ENCODE measurements at regions not wholly inside any gene's neighbourhood (a gene's known extent, or its start where the extent isn't known, plus 50 kb on each side); places are given as distances from the start of the nearest gene placed in this dataset.

GRCh38 chr1:94716965-94717364 lies 103.2 kb upstream of the SLC44A3 start:
- peak; percentile 71 for DNase-seq (ENCODE audit: low read depth)

GRCh38 chr1:94715321-94715720 lies 104.8 kb upstream of the SLC44A3 start:
- no peak overlapping the region for H3K4me3 ChIP-seq (ENCODE audit: low read depth, low read length)
- no peak for DNase-seq (ENCODE audit: low read depth)
- no peak for TF ChIP-seq MAX (IDR thresholded peaks at IDR 0.05; ENCODE audit: low read depth, low read length)
- TF ChIP-seq MYC (IDR thresholded peaks at IDR 0.05; ENCODE audit: low read depth, low read length), result no peak
- TF ChIP-seq POLR2A (IDR thresholded peaks at IDR 0.05; ENCODE audit: extremely low read depth, insufficient read length), result no peak
- no peak for TF ChIP-seq CTCF (IDR thresholded peaks at IDR 0.05; ENCODE audit: low read depth, low read length)

More at GRCh38 chr1:94716965-94717364, 103.2 kb upstream of the SLC44A3 start:
- no peak for TF ChIP-seq POLR2A (IDR thresholded peaks at IDR 0.05; ENCODE audit: extremely low read depth, insufficient read length)
- no peak for TF ChIP-seq CTCF (IDR thresholded peaks at IDR 0.05; ENCODE audit: low read depth, low read length)
- no peak for TF ChIP-seq MYC (IDR thresholded peaks at IDR 0.05; ENCODE audit: low read depth, low read length)
- no peak overlapping the region for H3K4me3 ChIP-seq (ENCODE audit: low read depth, low read length)

- no peak for TF ChIP-seq MAX (IDR thresholded peaks at IDR 0.05; ENCODE audit: low read depth, low read length)
- TF ChIP-seq POLR2A (IDR thresholded peaks at IDR 0.05; ENCODE audit: extremely low read depth, insufficient read length), result no peak
- TF ChIP-seq MYC (IDR thresholded peaks at IDR 0.05; ENCODE audit: low read depth, low read length), result no peak
- no peak for TF ChIP-seq CTCF (IDR thresholded peaks at IDR 0.05; ENCODE audit: low read depth, low read length)
- no peak overlapping the region for H3K4me3 ChIP-seq (ENCODE audit: low read depth, low read length)
- no peak for DNase-seq (ENCODE audit: low read depth)
Measured at GRCh38 chr1:94714552-94714951, 105.6 kb upstream of the SLC44A3 start.

- no peak for DNase-seq (ENCODE audit: low read depth)
- no peak overlapping the region for H3K4me3 ChIP-seq (ENCODE audit: low read depth, low read length)
- no peak for TF ChIP-seq MAX (IDR thresholded peaks at IDR 0.05; ENCODE audit: low read depth, low read length)
Measured at GRCh38 chr1:94714152-94714551, 106.0 kb upstream of the SLC44A3 start.

GRCh38 chr1:94713472-94714141 lies 106.5 kb upstream of the SLC44A3 start:
- TF ChIP-seq MAX (IDR thresholded peaks at IDR 0.05; ENCODE audit: low read depth, low read length), result peak; percentile 61
- no peak for TF ChIP-seq CTCF (IDR thresholded peaks at IDR 0.05; ENCODE audit: low read depth, low read length)
- TF ChIP-seq MYC (IDR thresholded peaks at IDR 0.05; ENCODE audit: low read depth, low read length), result no peak
- no peak for TF ChIP-seq POLR2A (IDR thresholded peaks at IDR 0.05; ENCODE audit: extremely low read depth, insufficient read length)
- peak; percentile 98 for DNase-seq (ENCODE audit: low read depth)
- no peak overlapping the region for H3K4me3 ChIP-seq (ENCODE audit: low read depth, low read length)

- DNase-seq (ENCODE audit: low read depth), result no peak
- TF ChIP-seq POLR2A (IDR thresholded peaks at IDR 0.05; ENCODE audit: extremely low read depth, insufficient read length) (no peak), CTCF (IDR thresholded peaks at IDR 0.05; ENCODE audit: low read depth, low read length) (no peak), MYC (IDR thresholded peaks at IDR 0.05; ENCODE audit: low read depth, low read length) (no peak), MAX (IDR thresholded peaks at IDR 0.05; ENCODE audit: low read depth, low read length) (no peak)
- no peak overlapping the region for H3K4me3 ChIP-seq (ENCODE audit: low read depth, low read length)
Measured at GRCh38 chr1:94709891-94710581, 110.1 kb upstream of the SLC44A3 start.

All from NB4 (cell line).